Hepatic stellate cell (primary cell): ENCODE measurements at regions not wholly inside any gene's neighbourhood (a gene's known extent, or its start where the extent isn't known, plus 50 kb on each side); places are given as distances from the start of the nearest gene placed in this dataset.

Experiments
- DNase-seq: peaks from one replicate; pipeline ENCODE4 v3.0.0; 2011; ENCODE audit warnings: low spot score

DNA sequence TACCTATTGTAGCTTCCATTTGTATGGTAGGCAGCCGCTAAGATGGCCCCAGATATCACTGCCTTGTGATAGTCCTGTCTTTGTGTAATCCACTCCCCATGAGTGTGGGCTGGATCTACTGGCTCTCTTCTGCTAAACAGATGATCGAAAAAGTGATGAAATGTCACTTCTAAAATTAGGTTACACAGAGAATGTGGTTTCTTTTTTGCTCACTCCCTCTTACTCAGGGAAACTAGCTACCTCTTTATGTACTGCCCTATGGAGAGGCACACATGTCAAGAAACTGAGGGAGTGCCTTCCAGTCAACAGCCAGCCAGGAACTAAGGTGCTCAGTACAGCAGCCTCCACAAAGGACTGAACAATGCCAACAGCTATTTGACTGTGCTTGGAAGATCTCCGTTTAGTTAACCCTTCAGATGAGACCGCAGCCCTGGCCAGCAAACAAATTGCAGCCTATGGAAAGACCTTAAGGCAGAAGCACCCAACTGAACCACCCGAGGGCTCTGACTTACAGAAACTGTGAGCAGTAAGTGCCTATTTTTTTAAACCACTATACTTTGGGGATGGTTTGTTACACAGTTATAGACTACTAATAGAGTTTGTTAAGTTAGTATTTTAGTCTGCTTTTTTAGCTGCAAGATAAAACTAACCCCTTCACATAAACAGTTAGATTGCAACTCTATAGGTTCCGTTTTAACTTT lies 113.2 kb upstream of the MAF start:
- no peak for DNase-seq

DNA sequence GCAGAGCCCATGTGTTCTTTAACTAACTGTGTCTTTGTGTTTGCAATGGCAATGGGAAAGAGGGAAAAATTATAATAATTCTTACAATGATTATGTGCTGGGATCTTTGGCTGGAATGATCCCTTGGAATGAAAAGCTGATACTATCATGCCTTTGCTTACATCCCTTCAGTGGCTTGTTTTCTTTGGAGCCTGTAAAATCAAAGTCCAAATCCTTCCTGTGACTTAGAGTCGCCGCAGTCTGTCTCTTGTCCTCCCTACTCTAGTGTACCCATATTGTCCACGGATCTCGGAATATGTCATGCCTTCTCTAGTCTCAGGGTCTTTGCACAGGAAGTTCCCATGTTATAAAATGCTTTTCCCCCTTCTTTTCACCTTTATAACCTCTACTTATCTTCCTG lies 111.7 kb upstream of the MAF start:
- DNase-seq = no peak

DNA sequence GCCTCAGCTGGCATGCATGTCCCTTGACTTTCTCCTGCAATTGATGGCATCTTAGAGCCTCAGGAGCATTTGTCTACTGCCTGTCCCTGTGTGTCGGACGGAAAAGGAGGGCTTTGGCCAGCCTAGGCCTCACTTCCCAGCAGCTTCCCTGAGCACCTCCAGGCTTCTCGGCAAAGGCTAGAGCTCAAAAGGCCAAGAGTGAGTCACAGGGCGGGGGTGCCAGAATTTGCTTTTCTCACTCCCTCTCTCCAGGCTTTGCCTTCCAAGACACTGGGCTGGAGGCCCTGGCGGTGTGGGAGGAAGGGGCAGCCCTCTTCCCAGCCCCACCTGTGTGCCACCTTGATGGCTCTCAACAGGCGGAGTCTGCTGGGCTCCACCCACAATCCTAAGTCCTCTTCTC lies 107.3 kb upstream of the MAF start:
- no peak for DNase-seq

DNA sequence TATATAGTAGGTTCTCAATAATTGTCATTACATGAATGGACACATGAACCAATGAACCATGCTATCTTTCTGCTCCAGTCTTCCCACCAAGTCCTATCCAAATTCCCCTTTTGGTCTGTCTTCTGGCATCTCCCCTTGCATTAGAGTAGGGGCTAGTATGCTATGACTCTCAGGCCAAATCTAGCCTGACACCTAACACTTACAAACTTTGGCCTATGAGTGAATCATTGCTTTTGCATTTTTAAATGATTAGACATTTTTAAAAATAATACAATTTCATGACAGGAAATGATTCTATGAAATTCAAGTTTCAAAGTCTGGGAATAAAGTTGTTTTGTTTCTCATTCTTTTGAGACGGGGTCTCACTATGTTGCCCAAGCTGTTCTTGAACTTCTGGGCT lies 102.5 kb upstream of the MAF start:
- peak; percentile 50 for DNase-seq

DNA sequence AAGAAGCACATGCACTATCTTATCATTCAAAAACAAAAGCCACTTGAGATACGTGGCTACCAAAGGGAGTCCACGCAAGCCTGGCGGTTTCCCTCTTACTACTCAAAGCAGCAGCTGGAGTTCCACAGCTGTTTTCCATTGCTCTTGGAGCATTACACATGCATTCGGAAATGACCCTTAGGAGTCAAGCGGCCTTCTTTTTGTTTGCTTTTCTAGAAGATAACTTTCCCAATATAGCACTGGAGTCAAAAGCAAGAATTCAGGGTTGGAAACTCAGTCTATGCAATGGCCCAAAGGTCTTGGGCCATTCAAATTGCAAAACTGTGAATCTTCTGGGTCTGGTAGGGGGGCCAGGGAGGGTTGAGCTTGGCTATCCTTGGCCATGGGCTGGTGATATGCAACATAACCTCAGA lies 97.8 kb upstream of the MAF start:
- peak; percentile 73 for DNase-seq

DNA sequence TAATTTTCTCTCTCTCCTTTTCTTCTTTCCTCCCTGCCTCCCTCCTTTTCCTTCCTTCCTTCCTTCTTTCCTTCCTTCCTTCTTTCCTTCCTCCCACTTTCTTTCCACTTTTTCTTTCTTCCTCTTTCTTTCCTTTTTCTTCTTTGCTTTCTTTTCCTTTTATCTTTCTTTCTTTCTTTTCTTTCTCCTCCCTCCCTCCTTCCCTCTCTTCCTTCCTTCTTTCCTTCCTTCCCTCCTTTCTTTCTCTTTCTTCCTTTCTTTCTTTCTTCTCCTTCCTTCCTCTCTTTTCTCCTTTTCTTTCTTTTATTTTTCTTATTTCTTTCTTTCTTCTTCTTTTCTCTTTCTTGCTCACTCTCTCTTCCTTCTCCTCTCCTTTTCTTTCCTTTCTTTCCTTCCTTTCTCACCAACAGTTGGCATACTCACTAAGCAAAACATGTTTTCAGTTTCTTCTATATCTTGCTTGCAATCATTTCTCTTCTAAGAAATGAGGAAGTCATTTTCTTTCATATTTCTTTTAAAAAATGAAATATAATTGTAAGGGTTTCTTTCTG lies 97.1 kb upstream of the MAF start:
- DNase-seq = no peak

DNA sequence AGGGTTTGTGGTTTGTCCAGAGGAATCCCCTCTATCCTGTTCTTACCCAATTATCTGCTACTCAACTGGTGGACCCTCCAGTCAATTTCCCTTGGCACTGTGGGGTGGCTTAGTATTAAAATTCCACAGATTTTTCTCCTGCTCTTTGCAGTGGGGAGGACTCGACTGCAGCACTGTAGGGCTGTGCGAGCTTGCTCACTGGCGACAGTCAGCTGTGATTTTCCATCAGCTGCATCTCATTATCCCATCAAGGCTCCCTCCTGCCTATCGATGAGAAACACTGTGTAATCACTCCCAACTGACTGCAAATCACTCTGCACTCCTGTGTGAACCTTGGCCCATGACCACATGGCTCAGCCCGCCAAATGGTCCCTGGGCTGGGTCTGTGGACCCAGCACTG lies 90.5 kb upstream of the MAF start:
- no peak for DNase-seq

DNA sequence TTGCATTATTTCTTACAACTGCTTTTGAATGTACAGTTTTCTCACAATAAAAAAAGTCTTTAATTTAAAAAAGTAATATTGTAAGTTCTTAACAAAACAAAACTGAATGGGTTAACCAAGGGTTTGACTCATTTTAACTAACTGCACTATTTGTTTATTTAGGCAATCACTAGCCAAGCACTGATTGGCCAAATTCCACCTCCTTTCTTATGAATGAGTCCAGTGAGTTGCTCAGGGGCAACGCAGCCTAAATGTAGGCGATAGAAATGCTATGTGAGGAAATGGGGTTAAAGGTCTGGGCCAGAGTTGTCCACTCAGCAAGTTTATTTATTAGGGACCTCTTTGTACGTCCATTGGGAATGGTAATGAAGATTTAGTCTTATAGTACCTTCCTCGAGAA lies 89.6 kb upstream of the MAF start:
- no peak for DNase-seq

DNA sequence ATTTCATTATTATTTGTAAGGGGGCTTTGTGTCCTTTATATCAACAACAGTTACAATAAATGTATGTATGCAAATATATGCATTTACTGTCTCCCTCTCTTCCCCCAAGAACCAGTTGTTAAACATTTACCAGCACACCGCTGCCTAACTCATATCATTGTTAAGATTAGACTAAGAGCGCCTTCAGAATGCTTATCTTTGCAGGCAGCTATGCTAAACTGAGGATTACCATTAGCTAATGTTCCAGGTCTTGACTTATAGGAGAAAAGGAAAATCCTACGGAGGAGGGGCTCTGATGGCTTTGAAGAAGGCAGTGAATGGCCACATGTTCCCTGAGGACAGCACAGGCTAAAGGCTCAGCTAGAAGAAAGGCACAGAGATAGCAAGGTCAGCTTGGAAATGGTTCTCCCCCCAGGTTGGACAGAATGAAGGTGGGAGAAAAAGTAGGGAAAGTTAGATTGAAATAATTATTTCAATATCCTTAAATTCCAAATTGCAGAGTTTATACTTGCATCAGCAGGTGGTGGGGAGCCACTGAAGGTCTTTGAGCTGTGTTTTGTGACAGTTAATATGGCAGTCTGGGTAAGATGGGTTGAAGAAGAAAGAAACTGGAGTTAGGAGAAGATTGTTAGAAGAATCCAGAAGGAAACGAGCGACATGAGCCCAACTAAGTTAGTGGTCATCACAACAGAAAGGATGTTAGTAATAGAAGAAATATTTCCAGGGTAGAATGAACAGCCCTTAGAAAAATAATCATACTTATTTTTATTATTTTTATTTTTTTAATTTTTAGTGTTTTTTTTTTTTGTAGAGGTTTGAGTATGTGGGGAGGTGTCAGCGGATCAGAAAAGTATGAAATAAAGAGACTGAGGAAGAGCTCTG lies 87.0 kb upstream of the MAF start:
- DNase-seq = peak; percentile 72

DNA sequence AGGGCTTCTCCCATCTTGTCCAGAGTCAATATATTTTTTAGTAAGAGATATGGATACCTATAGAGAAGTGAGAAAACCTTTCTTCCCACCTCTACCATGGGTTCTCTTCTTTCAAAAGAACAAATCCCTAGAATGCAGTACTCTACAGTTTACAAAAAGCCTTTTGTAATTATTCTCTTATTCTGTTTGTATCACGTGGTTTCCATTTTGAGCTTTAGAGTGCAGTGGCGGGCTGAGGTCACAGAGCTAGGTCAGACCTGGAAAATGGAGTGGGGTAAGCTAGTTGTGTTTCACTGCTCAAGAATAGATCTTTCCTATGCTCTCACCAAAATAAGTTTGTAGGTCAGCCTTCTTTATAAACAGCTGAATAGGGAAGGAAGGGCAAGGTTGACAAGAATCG lies 85.3 kb upstream of the MAF start:
- DNase-seq = no peak

DNA sequence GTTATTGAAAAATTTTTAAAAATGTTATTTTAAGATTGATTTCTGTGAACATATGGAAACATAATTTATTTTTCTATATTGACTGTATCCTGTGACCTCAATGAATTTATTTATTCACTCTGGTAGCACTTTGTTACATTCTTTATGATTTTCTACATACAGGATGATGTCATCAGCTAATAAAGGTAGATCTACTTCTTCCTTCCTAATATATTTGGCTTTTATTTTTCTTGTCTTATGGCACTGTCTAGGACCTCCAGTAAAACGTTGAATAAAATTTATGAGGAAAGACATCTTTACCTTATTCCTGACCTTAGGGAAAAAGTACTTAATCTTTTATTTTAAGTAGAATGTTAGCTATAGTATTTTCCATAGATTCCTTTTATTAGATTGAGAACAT lies 78.8 kb upstream of the MAF start:
- no peak for DNase-seq

DNA sequence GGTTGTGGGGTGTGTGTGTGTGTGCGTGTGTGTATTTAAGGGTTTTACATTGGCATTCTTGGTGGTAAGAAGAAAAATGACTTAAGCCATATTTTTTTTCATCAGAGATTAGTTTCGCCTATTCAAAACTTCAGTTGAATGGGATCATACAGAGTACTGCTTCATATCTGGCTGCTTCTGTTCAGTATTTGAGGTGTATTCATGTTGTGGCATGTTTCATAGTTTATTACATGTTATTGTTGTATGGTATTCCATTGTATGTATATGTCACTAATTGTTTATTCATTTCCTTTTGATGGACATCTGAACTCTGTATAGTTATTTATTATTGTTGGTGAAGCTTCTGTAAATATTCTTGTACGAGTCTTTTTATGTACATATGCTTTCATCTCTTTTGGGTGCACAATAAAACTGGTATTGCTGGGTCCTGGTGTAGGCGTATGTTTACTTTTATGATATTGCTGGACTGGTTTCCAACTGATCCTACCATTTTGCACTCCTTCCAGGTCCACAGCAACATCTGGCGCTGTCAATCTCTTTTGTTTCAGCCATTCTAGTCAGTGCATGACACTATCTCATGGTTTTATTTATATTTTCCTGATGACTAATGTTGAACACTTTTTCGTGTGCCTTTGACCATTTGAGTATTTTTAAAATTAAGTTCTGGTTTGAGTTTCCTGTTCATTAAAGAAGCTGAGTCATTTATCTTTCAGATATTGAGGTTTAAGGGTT lies 77.4 kb upstream of the MAF start:
- no peak for DNase-seq

DNA sequence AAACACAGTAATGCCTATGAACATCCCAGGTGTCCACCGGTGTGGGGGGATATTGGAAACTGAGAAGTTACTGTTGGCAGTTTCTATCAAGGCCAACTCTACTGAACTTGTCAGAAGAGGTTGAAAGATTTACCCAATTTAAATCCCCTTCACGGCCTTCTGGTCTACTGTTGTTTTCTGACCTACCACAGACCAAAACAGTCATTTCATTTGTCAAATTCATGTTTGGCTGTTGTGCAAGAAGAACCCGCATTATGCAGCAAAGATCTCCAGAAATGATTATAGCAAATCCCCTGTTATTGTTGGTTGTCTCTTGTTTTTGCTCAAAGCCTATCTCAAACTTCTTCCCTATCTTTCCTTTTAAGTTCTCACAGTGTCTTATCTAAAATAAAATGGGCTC lies 73.1 kb upstream of the MAF start:
- no peak for DNase-seq

DNA sequence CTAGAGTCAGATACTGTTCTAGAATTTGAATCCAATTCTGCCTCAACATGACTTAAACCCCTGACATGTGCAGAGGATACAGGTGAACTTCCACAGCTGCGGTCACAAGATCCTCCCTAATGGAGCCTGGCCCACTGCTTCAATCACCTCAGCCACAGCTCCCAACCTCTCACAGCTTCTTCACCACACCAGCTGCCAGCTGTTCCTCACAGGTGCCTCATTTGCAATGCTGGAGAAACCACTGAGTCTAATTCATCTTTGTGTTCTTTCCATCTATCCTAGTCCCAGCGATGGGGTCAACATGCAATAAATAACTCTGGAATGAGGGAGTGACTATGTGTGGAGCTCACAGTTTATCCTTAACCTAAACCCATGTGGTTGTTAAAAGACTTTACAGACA lies 72.0 kb upstream of the MAF start:
- DNase-seq = no peak

DNA sequence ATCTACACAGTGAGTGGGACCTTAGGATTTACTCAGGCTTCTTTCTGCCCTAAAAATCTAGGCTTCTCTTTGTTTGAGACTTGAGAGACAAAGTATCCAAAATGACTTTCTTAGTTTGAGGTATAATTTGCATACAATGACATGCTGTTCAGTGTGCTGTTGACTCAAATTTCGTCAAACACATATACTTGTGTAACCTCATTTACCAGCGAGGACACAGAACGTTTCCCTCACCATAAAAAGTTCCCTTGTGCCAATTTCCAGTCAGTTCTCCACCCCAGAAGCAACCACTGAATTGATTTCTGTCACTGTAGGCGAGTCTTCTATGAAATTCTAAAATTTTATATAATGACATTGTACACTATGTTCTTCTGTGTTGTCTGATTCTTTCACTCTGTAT lies 68.0 kb upstream of the MAF start:
- DNase-seq = no peak

DNA sequence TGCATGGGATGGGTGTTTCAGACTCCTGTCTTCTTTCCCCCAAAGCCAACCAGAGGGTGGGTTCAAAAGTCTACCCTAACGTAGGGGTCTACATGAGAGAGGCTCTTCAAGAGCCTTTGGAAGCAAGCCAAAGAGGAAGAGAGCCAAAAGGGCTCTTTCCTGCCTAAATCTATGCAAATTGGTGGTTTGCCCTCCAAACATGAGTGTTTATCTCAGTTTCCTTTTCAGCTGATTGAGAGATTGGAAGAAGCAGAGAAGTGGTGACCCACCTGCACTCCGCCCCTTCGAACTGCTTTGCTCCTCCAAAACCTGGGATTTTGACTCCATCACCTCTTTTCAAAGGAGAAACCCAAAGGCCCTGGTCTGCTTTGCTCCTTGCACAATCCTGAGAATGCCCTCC lies 65.4 kb upstream of the MAF start:
- DNase-seq = no peak

DNA sequence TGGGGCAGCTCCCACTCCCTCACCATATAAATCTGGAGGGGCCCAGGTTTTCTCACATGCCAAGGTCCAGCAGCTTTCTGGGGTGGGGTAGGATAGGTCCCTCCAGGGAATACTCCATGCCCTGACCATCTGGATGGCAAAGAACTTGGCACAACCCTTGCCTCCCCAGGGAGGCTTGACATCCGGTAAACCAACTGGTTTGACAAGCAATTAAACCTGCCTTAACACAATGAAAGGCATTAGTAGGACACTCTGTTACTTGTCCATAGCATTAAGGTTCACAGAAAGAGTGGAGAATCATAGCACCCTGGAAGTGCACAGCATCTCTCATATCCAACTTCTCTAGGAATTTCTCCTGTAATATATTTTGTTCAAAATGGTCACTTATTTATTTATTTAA lies 63.9 kb upstream of the MAF start:
- no peak for DNase-seq

DNA sequence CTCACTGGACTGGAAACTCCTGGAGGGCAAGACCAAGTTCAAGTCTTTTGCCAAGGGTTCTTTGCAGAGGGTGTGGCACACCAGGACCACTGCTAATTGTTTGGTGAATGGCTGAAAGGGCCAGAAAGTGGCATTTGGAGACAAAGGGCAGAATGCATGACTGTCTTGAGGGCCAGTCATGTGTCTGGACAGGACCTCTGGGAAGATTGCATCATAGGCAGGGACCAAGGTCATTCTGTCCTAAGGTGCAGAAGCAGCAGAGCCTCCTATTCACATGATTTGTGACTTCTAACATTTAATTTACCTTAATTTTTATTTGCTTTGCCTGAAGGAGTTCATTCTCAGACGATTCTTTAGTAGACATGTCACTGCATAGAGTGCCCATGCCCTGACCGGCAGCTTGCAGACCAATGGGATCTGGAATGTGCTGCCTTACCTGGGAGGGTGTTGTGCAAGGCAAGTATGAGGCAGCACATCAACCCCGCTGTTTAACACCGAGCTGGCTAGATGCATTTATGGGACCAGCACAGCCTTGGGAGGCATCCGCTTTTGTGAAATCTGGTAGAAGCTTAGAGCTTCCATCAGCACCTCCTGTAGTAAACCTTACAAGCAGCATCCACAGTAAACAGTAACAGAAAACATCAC lies 62.3 kb upstream of the MAF start:
- no peak for DNase-seq

DNA sequence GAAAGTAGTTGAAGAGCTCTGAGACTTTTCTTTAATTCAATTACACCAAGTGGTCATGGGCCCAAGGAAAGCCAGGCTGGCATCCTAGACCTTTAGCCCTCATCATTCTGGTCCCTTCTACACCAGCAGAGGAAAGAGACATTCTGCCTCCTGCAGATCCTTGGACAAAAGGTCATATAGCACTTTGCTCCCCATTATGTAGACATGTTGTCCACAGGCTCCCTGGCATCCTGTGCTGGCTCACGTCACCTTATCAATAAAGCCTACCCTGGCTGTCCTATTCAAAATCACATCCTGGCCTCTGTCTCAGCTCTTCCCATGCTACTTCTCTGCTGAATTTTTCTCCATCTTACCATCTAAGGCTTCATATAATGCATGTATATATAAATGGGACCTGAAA lies 61.6 kb upstream of the MAF start:
- no peak for DNase-seq

DNA sequence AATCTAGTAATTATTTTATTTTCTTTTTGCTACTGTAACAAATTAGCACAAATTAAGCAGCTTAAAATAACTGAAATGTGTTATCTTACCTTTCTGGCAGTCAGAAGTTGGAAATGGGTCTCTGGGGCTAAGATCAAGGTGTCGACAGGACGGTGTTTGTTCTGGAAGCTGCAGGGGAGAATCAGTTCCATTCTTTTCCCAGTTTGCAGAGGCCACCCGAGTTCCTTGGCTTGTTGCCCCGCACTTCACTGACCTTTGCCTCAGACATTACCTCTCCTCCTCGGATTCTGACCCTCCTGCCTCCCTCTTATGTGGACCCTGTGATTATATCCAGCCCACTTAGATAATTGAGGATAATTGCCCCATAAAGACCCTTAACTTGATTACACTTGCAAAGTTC lies 61.0 kb upstream of the MAF start:
- no peak for DNase-seq

DNA sequence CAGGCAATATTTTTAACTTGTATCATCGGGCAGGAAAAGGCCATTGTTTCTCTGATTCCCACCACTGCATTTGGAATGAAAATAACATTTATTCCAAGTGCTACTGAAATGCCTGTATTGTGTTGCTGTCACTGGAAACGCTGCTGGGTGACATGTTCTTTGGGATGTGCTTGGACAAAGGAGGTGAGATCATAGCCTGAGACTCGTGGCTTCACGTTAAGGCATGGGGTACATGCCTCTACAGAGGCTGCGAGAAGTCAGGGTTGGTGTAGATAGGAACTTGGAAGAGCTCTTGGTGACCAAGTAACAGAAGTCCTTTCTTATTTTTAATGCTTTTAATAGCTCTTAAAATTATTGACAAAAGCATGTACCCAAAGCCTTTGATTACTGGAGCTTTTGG lies 58.8 kb upstream of the MAF start:
- DNase-seq = no peak

DNA sequence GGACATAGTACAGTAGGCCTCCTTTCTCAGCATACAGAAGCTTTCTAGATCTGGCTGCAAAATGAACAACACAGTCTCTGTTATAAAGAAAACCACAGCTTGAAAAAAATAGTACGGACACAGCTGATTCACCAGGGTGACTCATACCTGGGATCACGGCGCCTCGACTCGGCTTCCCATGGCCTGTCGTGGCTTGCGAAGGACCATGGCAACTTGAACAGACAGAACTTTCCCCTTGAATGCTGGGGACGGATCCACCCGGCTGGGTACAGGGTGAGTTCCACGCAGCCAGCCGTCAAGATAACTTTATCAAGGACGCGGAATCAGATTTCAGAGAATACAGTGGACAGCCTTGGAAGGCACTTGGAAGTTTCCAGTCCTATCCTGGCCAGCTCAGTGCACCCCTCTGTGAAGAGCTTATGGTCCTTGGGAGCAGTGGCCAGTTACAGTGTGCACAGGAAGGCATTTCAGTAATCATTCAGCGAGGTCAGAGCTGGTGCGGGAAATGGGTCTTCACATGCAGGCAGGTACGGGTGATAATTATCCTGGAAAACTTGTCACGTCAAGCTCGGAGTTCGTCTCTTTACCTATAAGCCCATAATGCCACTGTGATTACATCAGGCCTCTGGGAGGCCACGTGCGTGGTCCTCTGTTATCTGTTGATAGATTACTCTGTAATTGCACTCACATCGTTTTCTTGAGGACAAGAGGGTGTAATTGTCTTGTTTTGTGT lies 57.9 kb upstream of the MAF start:
- peak; percentile 82 for DNase-seq
